Epithelial cell of esophagus (primary cell): ENCODE measurements at regions not wholly inside any gene's neighbourhood (a gene's known extent, or its start where the extent isn't known, plus 50 kb on each side); places are given as distances from the start of the nearest gene placed in this dataset.

Source experiments
- DNase-seq: peaks from one replicate; pipeline ENCODE4 v3.0.0; 2010; ENCODE audit warnings: low read depth
- H3K4me3 ChIP-seq: 2 replicates; pipeline ENCODE4 v1.5.1; 2011; ENCODE audit warnings: mild to moderate bottlenecking, low read length, control low read depth
- TF ChIP-seq, protein P1 (sequence below): IDR thresholded peaks from 2 replicates; pipeline ENCODE4 v1.5.1; 2011; ENCODE audit warnings: low read depth, mild to moderate bottlenecking, low read length, control low read depth, inconsistent platforms; ENCODE audit not compliant: insufficient read depth; ENCODE audit errors: missing control alignments

DNA sequence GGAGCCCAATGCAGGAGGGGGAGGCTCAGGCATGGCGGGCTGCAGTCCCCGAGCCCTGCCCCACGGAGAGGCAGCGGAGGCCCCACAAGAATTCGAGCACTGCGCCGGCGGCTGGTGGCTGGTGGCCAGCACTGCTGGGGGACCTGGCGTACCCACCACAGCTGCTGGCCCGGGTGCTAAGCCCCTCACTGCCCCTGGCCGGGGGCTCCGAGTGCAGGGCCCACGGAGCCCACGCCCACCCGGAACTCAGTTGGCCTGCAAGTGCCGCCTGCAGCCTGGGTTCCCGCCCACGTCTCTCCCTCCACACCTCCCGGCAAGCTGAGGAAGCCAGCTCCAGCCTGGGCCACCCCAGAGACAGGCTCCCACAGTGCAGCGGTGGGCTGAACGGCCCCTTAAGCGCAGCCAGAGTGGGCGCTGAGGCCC is 780.3 kb downstream of the DTWD2 start:
- no peak for DNase-seq
- no peak overlapping the region for H3K4me3 ChIP-seq
- TF ChIP-seq, protein P1, sequence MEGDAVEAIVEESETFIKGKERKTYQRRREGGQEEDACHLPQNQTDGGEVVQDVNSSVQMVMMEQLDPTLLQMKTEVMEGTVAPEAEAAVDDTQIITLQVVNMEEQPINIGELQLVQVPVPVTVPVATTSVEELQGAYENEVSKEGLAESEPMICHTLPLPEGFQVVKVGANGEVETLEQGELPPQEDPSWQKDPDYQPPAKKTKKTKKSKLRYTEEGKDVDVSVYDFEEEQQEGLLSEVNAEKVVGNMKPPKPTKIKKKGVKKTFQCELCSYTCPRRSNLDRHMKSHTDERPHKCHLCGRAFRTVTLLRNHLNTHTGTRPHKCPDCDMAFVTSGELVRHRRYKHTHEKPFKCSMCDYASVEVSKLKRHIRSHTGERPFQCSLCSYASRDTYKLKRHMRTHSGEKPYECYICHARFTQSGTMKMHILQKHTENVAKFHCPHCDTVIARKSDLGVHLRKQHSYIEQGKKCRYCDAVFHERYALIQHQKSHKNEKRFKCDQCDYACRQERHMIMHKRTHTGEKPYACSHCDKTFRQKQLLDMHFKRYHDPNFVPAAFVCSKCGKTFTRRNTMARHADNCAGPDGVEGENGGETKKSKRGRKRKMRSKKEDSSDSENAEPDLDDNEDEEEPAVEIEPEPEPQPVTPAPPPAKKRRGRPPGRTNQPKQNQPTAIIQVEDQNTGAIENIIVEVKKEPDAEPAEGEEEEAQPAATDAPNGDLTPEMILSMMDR: no peak

DNA sequence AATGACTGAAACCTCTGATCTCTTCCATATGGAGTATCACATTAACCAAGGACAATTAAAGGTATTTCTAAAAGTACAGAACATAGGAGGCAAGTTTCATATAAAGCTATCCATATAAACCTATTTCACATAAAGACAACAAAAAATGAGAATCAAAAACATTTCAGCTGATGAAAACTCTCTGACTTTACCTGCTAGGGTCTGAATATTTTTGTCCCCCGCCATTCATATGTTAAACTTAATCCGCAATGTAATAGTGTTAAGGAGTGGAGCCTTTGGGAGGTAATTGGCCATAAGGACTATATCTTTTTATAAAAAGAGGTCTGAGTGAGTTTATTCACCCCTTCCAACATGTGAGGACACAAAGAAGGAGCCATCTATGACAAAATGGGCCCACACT is 788.5 kb downstream of the DTWD2 start:
- no peak for DNase-seq
- H3K4me3 ChIP-seq: no peak overlapping the region
- TF ChIP-seq, protein P1: no peak

DNA sequence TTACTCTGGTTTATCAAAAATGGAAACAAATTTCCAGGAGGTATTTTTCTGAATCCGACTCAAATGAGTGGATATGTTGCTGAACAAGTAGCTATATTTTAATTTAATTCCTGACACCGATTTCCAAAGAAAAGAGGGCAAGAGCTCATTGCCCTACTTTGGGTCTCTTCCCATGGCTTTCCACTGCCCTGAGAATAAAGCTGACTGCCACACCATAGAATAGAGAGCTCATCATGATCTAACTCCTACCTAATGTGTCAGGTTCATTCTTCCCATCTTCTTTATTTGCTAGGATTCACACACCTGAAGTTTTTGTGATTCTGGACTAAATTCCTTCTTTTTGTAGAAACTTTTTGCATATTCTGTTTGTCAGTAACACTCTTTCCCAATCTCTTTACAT is 792.1 kb downstream of the DTWD2 start:
- H3K4me3 ChIP-seq: no peak overlapping the region
- TF ChIP-seq, protein P1: no peak
- no peak for DNase-seq

DNA sequence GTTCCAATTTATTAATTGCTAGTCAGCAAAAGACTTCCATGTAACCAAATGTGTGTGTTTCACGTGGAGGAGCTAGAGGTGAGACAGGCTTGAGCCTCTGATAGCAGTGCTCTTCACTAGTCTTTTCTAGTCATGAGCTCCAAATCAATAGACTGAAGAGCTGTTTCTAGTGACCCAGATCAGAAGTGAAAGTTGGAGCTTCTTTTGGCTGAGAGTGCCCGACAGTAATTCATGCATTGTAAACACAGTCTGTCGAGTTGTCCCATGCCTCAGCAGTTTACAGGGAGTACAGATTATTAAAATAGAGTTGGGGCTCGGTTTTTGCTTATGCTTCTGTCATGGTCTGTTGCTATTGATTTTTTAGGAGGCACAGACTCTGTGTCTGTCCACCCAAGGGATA is 793.1 kb downstream of the DTWD2 start:
- TF ChIP-seq, protein P1: no peak
- H3K4me3 ChIP-seq: no peak overlapping the region
- no peak for DNase-seq

DNA sequence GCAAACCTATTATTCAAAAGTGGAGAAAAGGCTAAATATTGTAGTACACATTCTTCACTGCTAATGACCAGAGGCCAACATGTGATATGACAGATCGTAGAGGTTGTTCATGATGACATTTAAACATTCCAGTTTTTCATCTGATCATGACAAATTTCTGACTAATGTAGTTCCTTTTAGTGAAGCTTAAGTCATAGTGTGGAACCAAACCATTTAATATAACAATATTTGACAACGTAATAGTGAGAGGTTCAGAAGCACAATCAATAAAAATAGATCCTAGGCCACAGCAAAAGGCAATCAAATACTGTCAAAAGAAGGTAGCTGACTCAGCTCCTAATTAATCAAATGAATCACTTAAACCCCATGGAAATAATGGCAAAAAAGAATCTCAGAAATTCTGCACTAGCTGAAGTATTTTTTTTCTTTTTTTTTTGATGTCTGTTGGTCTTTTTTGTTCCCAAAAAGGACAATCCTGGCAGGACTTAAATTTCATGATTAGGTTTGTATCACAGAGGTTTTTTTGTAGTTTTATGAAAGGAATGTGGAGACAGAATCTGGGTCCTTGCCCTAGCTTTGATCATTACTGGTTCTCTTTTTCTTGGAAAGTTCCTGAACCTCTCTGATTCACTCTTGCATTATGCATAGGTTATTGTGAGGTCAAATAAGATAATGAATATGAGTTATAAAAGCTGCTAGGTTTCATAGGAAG is 795.0 kb downstream of the DTWD2 start:
- DNase-seq: no peak
- no peak overlapping the region for H3K4me3 ChIP-seq
- TF ChIP-seq, protein P1: no peak

DNA sequence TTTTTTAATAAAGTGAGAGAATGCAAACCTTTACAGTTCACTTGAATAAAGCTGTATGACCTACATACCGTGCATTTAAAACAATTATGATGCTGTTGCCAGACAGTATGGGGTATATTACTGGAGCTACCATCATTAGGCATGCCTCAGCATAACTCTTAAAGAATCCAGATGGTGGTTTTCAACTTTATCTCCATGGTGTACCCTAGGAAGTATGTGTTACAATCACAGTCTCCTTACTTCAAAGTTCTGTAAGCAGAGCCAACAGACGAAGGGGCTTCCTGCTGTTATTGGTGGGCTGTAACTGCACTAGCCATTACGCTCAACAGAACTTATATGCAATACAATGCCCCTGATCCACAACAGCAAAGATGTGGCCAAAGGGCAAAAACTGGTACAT is 803.3 kb downstream of the DTWD2 start:
- TF ChIP-seq, protein P1: no peak
- no peak for DNase-seq
- no peak overlapping the region for H3K4me3 ChIP-seq

DNA sequence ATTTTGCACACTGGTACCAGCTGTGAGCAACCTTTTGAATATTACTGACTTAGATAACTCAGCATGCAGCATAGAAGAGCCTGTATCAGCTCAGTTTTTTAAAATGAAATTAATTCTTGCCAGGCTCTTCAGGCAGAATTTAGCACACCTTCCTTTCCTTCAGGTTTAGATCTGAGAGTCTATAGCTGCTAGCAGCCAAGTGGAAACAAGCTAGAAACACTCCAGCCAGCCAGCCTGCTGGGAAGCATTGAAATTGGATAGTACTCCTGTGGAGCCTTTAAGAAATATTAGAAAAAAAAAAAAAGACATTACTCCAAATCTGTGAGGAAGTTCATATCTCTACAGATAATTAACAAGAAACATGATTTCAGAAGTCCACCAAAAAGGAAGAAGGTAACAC is 812.2 kb downstream of the DTWD2 start:
- TF ChIP-seq, protein P1: no peak
- H3K4me3 ChIP-seq: no peak overlapping the region
- DNase-seq: no peak
